Mucosa of rectum (tissue), 2 donors: ENCODE measurements at regions not wholly inside any gene's neighbourhood (a gene's known extent, or its start where the extent isn't known, plus 50 kb on each side); places are given as distances from the start of the nearest gene placed in this dataset.

ENCODE experiments used
- H3K27ac ChIP-seq, 2 donors: one replicate each; pipeline ENCODE4 v1.7.0; 2013; ENCODE audit warnings: inconsistent platforms in 2 of 2, low read depth in 2 of 2, low read length in 2 of 2
- H3K27me3 ChIP-seq, 2 donors: one replicate each; pipeline ENCODE4 v1.7.0; 2013; ENCODE audit warnings: low read length in 2 of 2; ENCODE audit not compliant: control insufficient read depth in 2 of 2, insufficient read depth in 2 of 2
- H3K36me3 ChIP-seq, 2 donors: one replicate each; pipeline ENCODE4 v1.7.0; 2013; ENCODE audit warnings: low read length in 2 of 2; ENCODE audit not compliant: control insufficient read depth in 2 of 2, insufficient read depth in 2 of 2
- H3K4me1 ChIP-seq, 2 donors: one replicate each; pipeline ENCODE4 v1.7.0; 2013; ENCODE audit warnings: low read length in 2 of 2, mild to moderate bottlenecking in 1 of 2; ENCODE audit not compliant: control insufficient read depth in 2 of 2, insufficient read depth in 2 of 2
- H3K4me3 ChIP-seq, 2 donors: one replicate each; pipeline ENCODE4 v1.7.0; 2013; ENCODE audit warnings: low read length in 2 of 2
- H3K9ac ChIP-seq, 2 donors: one replicate each; pipeline ENCODE4 v1.7.0; 2013; ENCODE audit warnings: low read length in 2 of 2, low read depth in 1 of 2, mild to moderate bottlenecking in 1 of 2
- H3K9me3 ChIP-seq, 2 donors: one replicate each; pipeline ENCODE4 v1.7.0; 2013; ENCODE audit warnings: low read length in 2 of 2; ENCODE audit not compliant: control insufficient read depth in 2 of 2
- donor health status: healthy.
- donor health status: Normal muscosa, but diverticular disease.

- no peak overlapping the region for H3K27ac ChIP-seq
- H3K9ac ChIP-seq = no peak overlapping the region
- H3K4me1 ChIP-seq = no peaks in the 10 kb centered on the region
- no peak overlapping the region for H3K4me3 ChIP-seq
- H3K9me3 ChIP-seq = no peaks in the 10 kb centered on the region
- H3K27me3 ChIP-seq = no peaks in the 10 kb centered on the region
- H3K36me3 ChIP-seq = no peaks in the 10 kb centered on the region
These were observed 284.4 kb upstream of the IGF1R start for GRCh38 chr15:98363955-98364354.

- no peaks in the 10 kb centered on the region for H3K27me3 ChIP-seq
- H3K36me3 ChIP-seq = no peaks in the 10 kb centered on the region
- H3K9me3 ChIP-seq = no peaks in the 10 kb centered on the region
- no peak overlapping the region for H3K27ac ChIP-seq
- H3K9ac ChIP-seq = no peak overlapping the region
- H3K4me1 ChIP-seq = no peaks in the 10 kb centered on the region
- H3K4me3 ChIP-seq = no peak overlapping the region
These were observed 279.1 kb upstream of the IGF1R start for GRCh38 chr15:98369081-98369716.

GRCh38 chr15:98375513-98376340 lies 272.6 kb upstream of the IGF1R start:
- Histone ChIP-seq H3K9ac (no peak overlapping the region), H3K9me3 (no peaks in the 10 kb centered on the region), H3K27ac (no peak overlapping the region), H3K27me3 (no peaks in the 10 kb centered on the region), H3K4me3 (no peak overlapping the region), H3K36me3 (no peaks in the 10 kb centered on the region), H3K4me1 (no peaks in the 10 kb centered on the region)

GRCh38 chr15:98380721-98381120 lies 267.6 kb upstream of the IGF1R start:
- Histone ChIP-seq H3K27ac (no peak overlapping the region), H3K4me1 (no peaks in the 10 kb centered on the region), H3K9me3 (no peaks in the 10 kb centered on the region), H3K4me3 (no peak overlapping the region), H3K9ac (no peak overlapping the region), H3K27me3 (no peaks in the 10 kb centered on the region), H3K36me3 (no peaks in the 10 kb centered on the region)

- H3K27me3 ChIP-seq = peaks cover 0 to under 1% of the 10 kb centered on the region in 2 donors
- H3K36me3 ChIP-seq = no peaks in the 10 kb centered on the region
- H3K4me1 ChIP-seq = no peaks in the 10 kb centered on the region
- no peak overlapping the region for H3K27ac ChIP-seq
- H3K9ac ChIP-seq = no peak overlapping the region
- H3K9me3 ChIP-seq = no peaks in the 10 kb centered on the region
- H3K4me3 ChIP-seq = no peak overlapping the region
These were observed 266.9 kb upstream of the IGF1R start for GRCh38 chr15:98381446-98381845.

GRCh38 chr15:98382139-98382538 lies 266.2 kb upstream of the IGF1R start:
- Histone ChIP-seq H3K4me3 (no peak overlapping the region), H3K36me3 (no peaks in the 10 kb centered on the region), H3K9me3 (no peaks in the 10 kb centered on the region), H3K4me1 (no peaks in the 10 kb centered on the region), H3K27me3 (peaks cover 0 to 2% of the 10 kb centered on the region in 2 donors), H3K9ac (no peak overlapping the region), H3K27ac (no peak overlapping the region)

- no peaks in the 10 kb centered on the region for H3K36me3 ChIP-seq
- H3K9ac ChIP-seq = no peak overlapping the region
- H3K4me3 ChIP-seq = no peak overlapping the region
- H3K4me1 ChIP-seq = no peaks in the 10 kb centered on the region
- H3K27ac ChIP-seq = no peak overlapping the region
- no peaks in the 10 kb centered on the region for H3K9me3 ChIP-seq
- peaks cover 0 to 2% of the 10 kb centered on the region in 2 donors for H3K27me3 ChIP-seq
These were observed 264.8 kb upstream of the IGF1R start for GRCh38 chr15:98383571-98383970.

GRCh38 chr15:98384328-98385029 lies 263.9 kb upstream of the IGF1R start:
- Histone ChIP-seq H3K27me3 (peaks cover 0 to 2% of the 10 kb centered on the region in 2 donors), H3K4me1 (no peaks in the 10 kb centered on the region), H3K9ac (no peak overlapping the region), H3K4me3 (no peak overlapping the region), H3K36me3 (no peaks in the 10 kb centered on the region), H3K9me3 (no peaks in the 10 kb centered on the region), H3K27ac (no peak overlapping the region)

- Histone ChIP-seq H3K9ac (no peak overlapping the region), H3K36me3 (no peaks in the 10 kb centered on the region), H3K4me3 (no peak overlapping the region), H3K4me1 (no peaks in the 10 kb centered on the region), H3K27me3 (peaks cover 0 to 2% of the 10 kb centered on the region in 2 donors), H3K9me3 (no peaks in the 10 kb centered on the region), H3K27ac (no peak overlapping the region)
These were observed 262.5 kb upstream of the IGF1R start for GRCh38 chr15:98385752-98386381.

GRCh38 chr15:98386561-98386960 lies 261.8 kb upstream of the IGF1R start:
- no peak overlapping the region for H3K27ac ChIP-seq
- no peak overlapping the region for H3K4me3 ChIP-seq
- H3K9me3 ChIP-seq = no peaks in the 10 kb centered on the region
- H3K9ac ChIP-seq = no peak overlapping the region
- H3K36me3 ChIP-seq = no peaks in the 10 kb centered on the region
- H3K27me3 ChIP-seq = peaks cover 0 to 2% of the 10 kb centered on the region in 2 donors
- no peaks in the 10 kb centered on the region for H3K4me1 ChIP-seq
